ENCODE measurements at regions not wholly inside any gene's neighbourhood (a gene's known extent, or its start where the extent isn't known, plus 50 kb on each side); places are given as distances from the start of the nearest gene placed in this dataset.

GRCh38 chr11:90294526-90294925, 71.7 kb upstream of the CHORDC1 start:
- Histone ChIP-seq H3K36me3 (replicated peaks in 1 of 2; ENCODE audit: control insufficient read depth in 1 of 2, insufficient read depth in 2 of 2, low read length in 2 of 2) (no peaks in the 10 kb centered on the region), H3K27ac (ENCODE audit: low read depth in 1 of 2, low read length in 2 of 2) (no peak overlapping the region), H3K4me3 (replicated peaks in 1 of 3; ENCODE audit: low read depth in 2 of 3, low read length in 3 of 3) (no peak overlapping the region), H3K4me1 (ENCODE audit: control insufficient read depth in 1 of 2, insufficient read depth in 2 of 2, low read length in 2 of 2) (no peaks in the 10 kb centered on the region), H3K9me3 (replicated peaks in 1 of 2; ENCODE audit: control insufficient read depth in 1 of 2, insufficient read depth in 1 of 2, low read length in 2 of 2) (no peaks in the 10 kb centered on the region), H3K9ac (ENCODE audit: insufficient read depth, low read length, poor library complexity, severe bottlenecking) (no peak overlapping the region), H3K4me2 (replicated peaks; ENCODE audit: extremely low read depth, low read length, poor library complexity, severe bottlenecking) (no peak overlapping the region), H2AFZ (ENCODE audit: insufficient read depth, low read depth, low read length, poor library complexity, severe bottlenecking) (no peak overlapping the region), H4K20me1 (ENCODE audit: insufficient read depth, low read length) (no peaks in the 10 kb centered on the region), H3K27me3 (ENCODE audit: control insufficient read depth in 2 of 2, insufficient read depth in 2 of 2, low read length in 2 of 2) (no peaks in the 10 kb centered on the region), H3K79me2 (ENCODE audit: insufficient read depth, low read length) (no peaks in the 10 kb centered on the region)
- Mint-ChIP-seq H3K4me1 (no peaks in the 10 kb centered on the region), H3K4me3 (no peak overlapping the region), H3K27me3 (ENCODE audit: low read depth in 3 of 3) (no peaks in the 10 kb centered on the region), H3K36me3 (no peaks in the 10 kb centered on the region), H3K27ac (no peak overlapping the region), H3K9me3 (peaks cover 0 to 7% (median 4%) of the 10 kb centered on the region in 7 donors)
- no peak for DNase-seq
- intact Hi-C loops (cut with micrococcal nuclease): no loop called here
- no peak for TF ChIP-seq CTCF (IDR thresholded peaks at IDR 0.05)
- WGBS (ENCODE audit: insufficient coverage): no CpG with 5 or more reads among the region's 3 CpGs

GRCh38 chr11:90294091-90294490, 71.2 kb upstream of the CHORDC1 start:
- WGBS (ENCODE audit: insufficient coverage): no CpG with 5 or more reads among the region's 2 CpGs
- Histone ChIP-seq H3K27me3 (ENCODE audit: control insufficient read depth in 2 of 2, insufficient read depth in 2 of 2, low read length in 2 of 2) (no peaks in the 10 kb centered on the region), H3K27ac (ENCODE audit: low read depth in 1 of 2, low read length in 2 of 2) (no peak overlapping the region), H3K9me3 (replicated peaks in 1 of 2; ENCODE audit: control insufficient read depth in 1 of 2, insufficient read depth in 1 of 2, low read length in 2 of 2) (no peaks in the 10 kb centered on the region), H3K4me1 (ENCODE audit: control insufficient read depth in 1 of 2, insufficient read depth in 2 of 2, low read length in 2 of 2) (no peaks in the 10 kb centered on the region), H4K20me1 (ENCODE audit: insufficient read depth, low read length) (no peaks in the 10 kb centered on the region), H2AFZ (ENCODE audit: insufficient read depth, low read depth, low read length, poor library complexity, severe bottlenecking) (no peak overlapping the region), H3K4me2 (replicated peaks; ENCODE audit: extremely low read depth, low read length, poor library complexity, severe bottlenecking) (no peak overlapping the region), H3K36me3 (replicated peaks in 1 of 2; ENCODE audit: control insufficient read depth in 1 of 2, insufficient read depth in 2 of 2, low read length in 2 of 2) (no peaks in the 10 kb centered on the region), H3K9ac (ENCODE audit: insufficient read depth, low read length, poor library complexity, severe bottlenecking) (no peak overlapping the region), H3K79me2 (ENCODE audit: insufficient read depth, low read length) (no peaks in the 10 kb centered on the region), H3K4me3 (replicated peaks in 1 of 3; ENCODE audit: low read depth in 2 of 3, low read length in 3 of 3) (no peak overlapping the region)
- Mint-ChIP-seq H3K27me3 (ENCODE audit: low read depth in 3 of 3) (no peaks in the 10 kb centered on the region), H3K36me3 (no peaks in the 10 kb centered on the region), H3K9me3 (peaks cover 0 to 7% (median 2%) of the 10 kb centered on the region in 7 donors), H3K27ac (no peak overlapping the region), H3K4me3 (no peak overlapping the region), H3K4me1 (no peaks in the 10 kb centered on the region)
- intact Hi-C loops (cut with micrococcal nuclease): no loop called here
- DNase-seq: no peak
- TF ChIP-seq CTCF (IDR thresholded peaks at IDR 0.05): no peak

All from CD14-positive monocyte (primary cell).